CD4-positive, alpha-beta memory T cell (primary cell): ENCODE measurements at regions not wholly inside any gene's neighbourhood (a gene's known extent, or its start where the extent isn't known, plus 50 kb on each side); places are given as distances from the start of the nearest gene placed in this dataset.

Experiments used
- CTCF ChIA-PET: fragments of 350-600 bp; sonication (Branson Sonifier 250); formaldehyde crosslinking; loops from one replicate; lab custom pipeline; 2021; ENCODE audit warnings: inconsistent platforms; ENCODE audit not compliant: partially characterized antibody; lab: Charles Lee
- POLR2A ChIA-PET: fragments of 350-600 bp; sonication (Branson Sonifier 250); formaldehyde crosslinking; loops from one replicate; lab custom pipeline; 2021; ENCODE audit not compliant: partially characterized antibody; lab: Charles Lee
- DNase-seq, 5 donors: peaks; one replicate each; pipeline versions ENCODE4 v3.0.0 to v3.0.0-alpha.2; 2020 to 2022; ENCODE audit warnings: mixed read lengths in 1 of 5
- H3K27ac ChIP-seq: one replicate; pipeline ENCODE4 v1.7.0; 2013; ENCODE audit warnings: low read depth, low read length
- H3K27me3 ChIP-seq: 2 replicates; pipeline ENCODE4 v1.7.0; 2013; ENCODE audit warnings: mild to moderate bottlenecking, low read length, moderate library complexity; ENCODE audit not compliant: insufficient read depth
- H3K36me3 ChIP-seq: 2 replicates; pipeline ENCODE4 v1.7.0; 2013; ENCODE audit warnings: mild to moderate bottlenecking, low read length, moderate library complexity; ENCODE audit not compliant: insufficient read depth
- H3K4me1 ChIP-seq: 2 replicates; pipeline ENCODE4 v1.7.0; 2013; ENCODE audit warnings: mild to moderate bottlenecking, low read length, moderate library complexity; ENCODE audit not compliant: insufficient read depth
- H3K4me3 ChIP-seq, 2 donors: one replicate each; pipeline ENCODE4 v1.7.0; 2013; ENCODE audit warnings: low read length in 2 of 2, mild to moderate bottlenecking in 1 of 2
- H3K9me3 ChIP-seq, 2 donors: one replicate each; pipeline ENCODE4 v1.7.0; 2013; ENCODE audit warnings: low read length in 2 of 2, control low read depth in 1 of 2; ENCODE audit not compliant: control insufficient read depth in 1 of 2
- H3K27ac Mint-ChIP-seq, 7 donors: one replicate each; pipeline ENCODE4 v1.8.0; 2020 to 2021; ENCODE audit warnings: mixed read lengths in 7 of 7, mild to moderate bottlenecking in 6 of 7, inconsistent platforms in 3 of 7, moderate library complexity in 3 of 7
- H3K27me3 Mint-ChIP-seq, 2 donors: one replicate each; pipeline ENCODE4 v1.8.0; 2020 to 2021; ENCODE audit warnings: mixed read lengths in 2 of 2
- H3K36me3 Mint-ChIP-seq, 2 donors: one replicate each; pipeline ENCODE4 v1.8.0; 2020 to 2021; ENCODE audit warnings: mixed read lengths in 2 of 2, inconsistent platforms in 1 of 2, mild to moderate bottlenecking in 1 of 2
- H3K4me1 Mint-ChIP-seq, 4 donors: one replicate each; pipeline ENCODE4 v1.8.0; 2020 to 2021; ENCODE audit warnings: mixed read lengths in 4 of 4, mild to moderate bottlenecking in 1 of 4
- H3K4me3 Mint-ChIP-seq, 8 donors: one replicate each; pipeline ENCODE4 v1.8.0; 2020 to 2021; ENCODE audit warnings: mixed read lengths in 8 of 8, mild to moderate bottlenecking in 7 of 8, moderate library complexity in 6 of 8, inconsistent platforms in 3 of 8
- H3K9me3 Mint-ChIP-seq, 8 donors: one replicate each; pipeline ENCODE4 v1.8.0; 2020 to 2021; ENCODE audit warnings: mixed read lengths in 8 of 8, mild to moderate bottlenecking in 5 of 8, inconsistent platforms in 3 of 8, moderate library complexity in 1 of 8
- intact Hi-C: fragments of 100-400 bp; cut with micrococcal nuclease; formaldehyde crosslinking; loops from one replicate; pipeline ENCODE4 v1.15.1; 2023

DNA sequence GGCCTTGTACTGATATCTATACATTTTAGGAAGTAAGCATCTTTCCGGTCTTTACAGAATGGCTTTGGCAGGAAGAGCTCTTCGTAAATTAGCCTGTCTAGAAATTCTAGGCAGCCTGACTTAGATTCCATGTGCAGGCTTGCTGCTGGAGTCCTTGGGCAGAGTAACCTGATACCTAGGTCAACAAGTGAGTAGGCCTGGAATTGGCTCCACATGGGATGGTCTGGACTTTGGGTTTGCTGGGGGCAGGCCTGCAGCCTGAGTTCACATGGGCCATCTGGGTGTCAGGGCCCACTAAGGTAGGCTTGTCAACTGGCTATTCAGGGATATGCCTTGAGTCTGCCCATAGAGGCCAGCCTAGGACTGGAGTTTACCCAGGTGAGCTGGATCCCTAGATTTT, 59.6 kb upstream of the CYYR1 start:
- intact Hi-C loops = no loop called here
- H3K36me3 ChIP-seq = no peaks in the 10 kb centered on the region
- no peak overlapping the region for H3K4me3 ChIP-seq
- no peaks in the 10 kb centered on the region for H3K9me3 ChIP-seq
- no peak for DNase-seq
- Mint-ChIP-seq H3K4me3 (no peak overlapping the region), H3K27me3 (no peaks in the 10 kb centered on the region), H3K4me1 (no peaks in the 10 kb centered on the region), H3K9me3 (peaks cover 2 to 16% (median 5%) of the 10 kb centered on the region in 8 donors), H3K36me3 (no peaks in the 10 kb centered on the region), H3K27ac (no peak overlapping the region)
- ChIA-PET POLR2A (no interaction called here), CTCF (no interaction called here)
- H3K27me3 ChIP-seq = no peaks in the 10 kb centered on the region
- H3K4me1 ChIP-seq = no peaks in the 10 kb centered on the region
- H3K27ac ChIP-seq = no peak overlapping the region

DNA sequence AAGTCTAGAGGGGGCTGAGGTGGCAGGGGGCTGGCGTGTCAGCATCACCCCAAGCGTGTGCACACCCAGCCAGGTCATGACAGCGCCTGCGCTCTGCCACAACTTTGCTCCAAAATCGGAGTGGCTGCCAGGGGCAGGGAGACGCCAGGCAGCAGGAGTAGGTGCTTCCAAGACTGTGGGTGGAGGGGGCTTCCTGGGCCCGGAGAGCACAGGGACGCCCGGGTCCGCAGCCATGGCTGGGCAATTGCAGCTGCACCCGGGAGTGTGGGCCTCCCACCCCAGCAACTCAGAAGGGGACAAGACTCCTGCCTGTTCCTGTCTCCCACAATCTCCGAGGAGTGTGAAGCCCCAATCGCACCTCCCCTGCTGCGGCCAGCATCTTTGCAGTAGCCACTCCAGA, 53.1 kb upstream of the CYYR1 start:
- no peaks in the 10 kb centered on the region for H3K36me3 ChIP-seq
- no peaks in the 10 kb centered on the region for H3K4me1 ChIP-seq
- H3K27ac ChIP-seq = no peak overlapping the region
- Mint-ChIP-seq H3K9me3 (peaks cover 0 to 3% (median under 1%) of the 10 kb centered on the region in 8 donors), H3K4me3 (no peak overlapping the region), H3K36me3 (no peaks in the 10 kb centered on the region), H3K27me3 (peaks cover 0 to 1% of the 10 kb centered on the region in 2 donors), H3K4me1 (no peaks in the 10 kb centered on the region), H3K27ac (no peak overlapping the region)
- POLR2A ChIA-PET = no interaction called here
- H3K27me3 ChIP-seq = no peaks in the 10 kb centered on the region
- H3K4me3 ChIP-seq = no peak overlapping the region
- intact Hi-C loops = no loop called here
- CTCF ChIA-PET = no interaction called here
- no peaks in the 10 kb centered on the region for H3K9me3 ChIP-seq
- peak in 1 of 5 donors; percentile 15 for DNase-seq

DNA sequence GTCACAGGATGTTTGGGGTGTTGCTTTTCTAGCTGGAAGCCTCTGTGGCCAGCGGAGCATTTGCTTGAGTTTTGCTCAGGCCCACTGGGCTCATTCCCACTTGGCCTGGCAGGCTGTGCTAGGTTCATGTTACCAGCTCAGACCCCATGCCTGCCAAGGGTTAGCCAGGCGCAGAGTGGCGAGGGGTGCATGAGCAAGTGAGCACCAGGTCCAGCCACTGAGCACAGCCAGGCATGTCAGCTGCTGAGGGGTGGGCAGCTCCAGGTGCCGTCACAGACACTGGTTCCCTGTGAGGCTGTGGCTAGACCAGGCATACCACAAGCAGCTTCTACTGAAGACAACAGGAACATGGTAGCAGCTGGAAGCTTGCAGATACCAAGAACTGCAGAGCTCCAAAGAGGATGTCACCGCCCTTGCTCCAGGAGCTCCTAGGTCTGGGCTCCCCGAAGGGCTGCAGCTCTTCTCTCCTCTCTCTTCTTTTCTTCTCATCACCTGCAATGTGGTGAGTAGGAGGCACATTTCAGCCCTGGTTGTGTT, 52.0 kb upstream of the CYYR1 start:
- CTCF ChIA-PET = no interaction called here
- POLR2A ChIA-PET = no interaction called here
- Mint-ChIP-seq H3K27me3 (peaks cover 0 to 1% of the 10 kb centered on the region in 2 donors), H3K4me1 (no peaks in the 10 kb centered on the region), H3K9me3 (peaks cover 0 to 3% (median under 1%) of the 10 kb centered on the region in 8 donors), H3K4me3 (no peak overlapping the region), H3K27ac (no peak overlapping the region), H3K36me3 (no peaks in the 10 kb centered on the region)
- H3K4me1 ChIP-seq = no peaks in the 10 kb centered on the region
- H3K27ac ChIP-seq = no peak overlapping the region
- intact Hi-C loops = no loop called here
- no peak for DNase-seq
- no peaks in the 10 kb centered on the region for H3K27me3 ChIP-seq
- H3K9me3 ChIP-seq = no peaks in the 10 kb centered on the region
- H3K36me3 ChIP-seq = no peaks in the 10 kb centered on the region
- H3K4me3 ChIP-seq = no peak overlapping the region
